SK-MEL-5 (cell line): ENCODE measurements at regions not wholly inside any gene's neighbourhood (a gene's known extent, or its start where the extent isn't known, plus 50 kb on each side); places are given as distances from the start of the nearest gene placed in this dataset.

Experiments
- DNase-seq: peaks from one replicate; pipeline ENCODE4 v3.0.0-alpha.2; 2016; ENCODE audit warnings: low read depth, low spot score
- in situ Hi-C: cut with HindIII; loops from 2 replicates; pipeline ENCODE4 v1.10.0; 2016; ENCODE audit warnings: low sequenced_read_pairs, high pct_unique_total_duplicates, low pct_unique_long_range_greater_than_20kb

GRCh38 chr11:79582434-79582833 lies 141.6 kb upstream of the TENM4 start:
- in situ Hi-C loops = no loop called here
- no peak for DNase-seq

GRCh38 chr11:79579063-79579462 lies 138.2 kb upstream of the TENM4 start:
- no peak for DNase-seq
- in situ Hi-C loops = no loop called here

- DNase-seq = no peak
- in situ Hi-C loops = no loop called here
Observed at GRCh38 chr11:79578116-79578515, 137.3 kb upstream of the TENM4 start.

- DNase-seq = no peak
- in situ Hi-C loops = no loop called here
Observed at GRCh38 chr11:79575701-79576100, 134.9 kb upstream of the TENM4 start.

DNA sequence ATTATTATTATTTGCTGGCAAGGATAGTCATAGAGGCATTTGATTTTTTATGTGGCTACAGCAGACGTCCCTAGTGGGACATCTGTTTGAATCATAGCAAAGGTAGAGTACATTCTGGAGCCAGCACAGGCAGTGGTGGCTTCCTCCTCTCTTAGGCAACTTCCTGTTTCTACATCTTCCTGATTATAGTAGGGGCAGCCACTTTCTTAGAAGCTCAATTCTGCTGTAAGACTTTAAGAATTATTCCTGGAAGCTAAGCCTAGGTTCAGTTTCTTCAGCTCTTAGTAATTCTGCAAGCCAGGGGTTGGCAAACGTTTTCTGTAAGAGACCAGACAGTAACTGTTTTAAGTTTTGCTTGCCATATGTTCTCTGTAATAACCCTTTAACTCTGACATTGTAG lies 129.3 kb upstream of the TENM4 start:
- no peak for DNase-seq

GRCh38 chr11:79564288-79564925 lies 123.6 kb upstream of the TENM4 start:
- in situ Hi-C loops = no loop called here
- no peak for DNase-seq

More for the DNA sequence above, 129.3 kb upstream of the TENM4 start:
- in situ Hi-C loops = no loop called here

GRCh38 chr11:79561496-79561895 lies 120.7 kb upstream of the TENM4 start:
- DNase-seq = no peak
- in situ Hi-C loops = no loop called here

- no peak for DNase-seq
- in situ Hi-C loops = no loop called here
Observed at GRCh38 chr11:79550809-79551208, 110.0 kb upstream of the TENM4 start.

GRCh38 chr11:79547256-79547655 lies 106.4 kb upstream of the TENM4 start:
- DNase-seq = no peak
- in situ Hi-C loops = no loop called here

DNA sequence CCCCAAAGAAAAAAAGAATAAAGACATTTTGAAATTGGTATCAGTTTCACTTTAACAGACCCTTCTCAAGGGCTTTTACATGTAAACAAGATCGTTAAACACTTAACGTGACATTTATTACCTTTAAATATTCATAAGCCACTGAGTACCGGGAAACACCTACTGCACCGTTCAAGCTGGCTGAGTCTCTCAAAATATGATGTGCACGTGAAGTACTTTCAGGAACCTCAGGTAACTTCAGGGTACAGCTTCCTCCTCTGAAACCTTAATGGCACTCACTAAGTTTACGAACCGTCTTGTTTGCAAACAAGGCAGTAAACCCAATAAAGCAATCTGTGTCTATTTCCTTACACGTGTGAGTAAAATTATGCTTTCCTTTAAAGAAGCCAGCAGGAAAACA lies 105.5 kb upstream of the TENM4 start:
- no peak for DNase-seq
- in situ Hi-C loops = no loop called here

DNA sequence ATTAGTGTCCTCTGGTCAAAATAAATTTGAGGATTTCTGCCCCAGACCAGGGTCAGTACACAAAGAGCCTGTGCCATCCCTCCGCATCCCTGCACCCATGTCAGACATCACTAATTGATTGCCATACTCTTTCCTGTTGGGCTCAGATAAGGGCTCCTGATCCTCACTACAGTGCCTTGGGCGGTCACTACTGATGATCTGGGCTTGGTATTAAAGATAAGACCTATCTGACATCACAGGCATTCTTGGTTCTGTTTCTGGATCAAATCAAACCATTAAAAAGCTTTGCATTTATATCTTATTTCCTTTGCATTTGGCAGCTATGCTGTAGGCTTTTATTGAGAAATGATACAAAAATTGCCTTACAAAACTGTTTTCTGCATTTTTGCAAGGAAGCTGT lies 103.5 kb upstream of the TENM4 start:
- no peak for DNase-seq
- in situ Hi-C loops = no loop called here

GRCh38 chr11:79543101-79543500 lies 102.3 kb upstream of the TENM4 start:
- in situ Hi-C loops = no loop called here

GRCh38 chr11:79541466-79541865 lies 100.6 kb upstream of the TENM4 start:
- DNase-seq = no peak
- in situ Hi-C loops = no loop called here

More at GRCh38 chr11:79543101-79543500, 102.3 kb upstream of the TENM4 start:
- DNase-seq = no peak

DNA sequence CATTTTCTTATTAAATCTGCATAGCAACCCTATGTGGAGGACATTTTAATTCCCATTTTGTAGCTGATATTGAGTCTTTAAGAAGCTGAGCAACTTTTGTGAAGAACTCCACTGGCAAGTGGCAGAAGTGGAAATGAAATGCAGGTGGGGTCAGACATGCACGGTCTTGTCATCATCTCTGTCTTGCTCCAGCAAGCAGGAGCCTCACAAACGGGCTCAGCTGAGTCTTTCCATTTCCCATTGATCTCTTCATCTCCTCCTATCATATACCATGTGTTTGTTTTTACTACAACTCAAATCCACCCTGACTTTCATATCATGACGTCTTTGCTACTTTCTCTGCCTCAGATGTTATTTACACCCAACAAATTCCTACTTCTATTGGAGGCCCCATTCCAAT lies 97.9 kb upstream of the TENM4 start:
- in situ Hi-C loops = no loop called here
- DNase-seq = no peak

GRCh38 chr11:79536155-79536917 lies 95.5 kb upstream of the TENM4 start:
- in situ Hi-C loops = no loop called here
- no peak for DNase-seq

GRCh38 chr11:79535606-79536005 lies 94.8 kb upstream of the TENM4 start:
- in situ Hi-C loops = no loop called here
- no peak for DNase-seq

DNA sequence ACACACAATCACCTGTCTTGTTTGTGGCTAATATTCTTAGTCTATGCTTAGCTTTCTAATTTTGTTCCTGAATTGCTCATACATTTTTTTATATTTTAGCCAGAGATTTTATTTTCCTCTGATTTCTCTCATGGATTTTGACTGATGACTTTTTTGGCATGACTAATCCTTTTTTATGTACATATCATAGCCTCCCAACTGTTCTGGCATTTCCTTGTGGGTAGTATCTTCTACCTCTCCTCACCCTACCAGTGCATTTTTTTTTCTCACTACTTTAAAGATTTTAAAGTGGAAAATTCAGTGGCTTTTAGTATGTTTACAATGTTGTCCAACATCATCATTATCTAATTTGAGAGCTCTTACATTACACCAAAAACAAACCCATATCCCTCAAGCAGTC lies 84.4 kb upstream of the TENM4 start:
- in situ Hi-C loops = no loop called here
- DNase-seq = no peak

DNA sequence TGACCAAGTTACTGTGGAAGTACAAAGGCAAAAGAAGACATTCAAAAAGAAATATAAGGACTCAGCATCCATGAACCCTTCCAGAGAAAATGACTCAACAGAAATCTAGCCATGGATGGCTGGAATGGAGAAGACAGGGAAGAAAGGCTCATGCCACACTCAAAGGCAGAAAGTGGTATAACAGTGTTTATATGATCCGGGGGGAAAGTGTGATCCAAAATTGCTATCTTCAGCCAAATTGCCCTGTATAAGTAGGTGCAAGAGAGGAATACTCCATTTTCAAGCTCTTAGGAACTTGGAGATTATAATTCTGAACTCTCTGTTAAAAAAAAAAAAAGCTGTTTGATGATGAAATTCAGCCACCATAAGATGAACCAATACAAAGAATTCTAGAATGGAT lies 81.8 kb upstream of the TENM4 start:
- DNase-seq = no peak
- in situ Hi-C loops = no loop called here

- in situ Hi-C loops = no loop called here
- no peak for DNase-seq
Observed at GRCh38 chr11:79520086-79520485, 79.3 kb upstream of the TENM4 start.
